HEK293 (cell line): ENCODE measurements at regions not wholly inside any gene's neighbourhood (a gene's known extent, or its start where the extent isn't known, plus 50 kb on each side); places are given as distances from the start of the nearest gene placed in this dataset.

ENCODE experiments used
- KLF1 ChIP-seq: fragments of 450-650 bp; formaldehyde crosslinking; IDR thresholded peaks from 2 replicates; pipeline ENCODE4 v1.5.1; 2016; ENCODE audit warnings: missing biosample characterization, missing genetic modification characterization
- KLF10 ChIP-seq: fragments of 450-650 bp; IDR thresholded peaks from 2 replicates; pipeline ENCODE4 v1.5.1; 2018; ENCODE audit warnings: missing biosample characterization, mild to moderate bottlenecking, missing genetic modification characterization
- KLF7 ChIP-seq: fragments of 450-650 bp; formaldehyde crosslinking; IDR thresholded peaks from 2 replicates; pipeline ENCODE4 v1.5.1; 2016; ENCODE audit warnings: missing biosample characterization, missing genetic modification characterization, borderline replicate concordance
- MZF1 ChIP-seq: fragments of 450-650 bp; formaldehyde crosslinking; IDR thresholded peaks from 2 replicates; pipeline ENCODE4 v1.5.1; 2017; ENCODE audit warnings: missing biosample characterization, missing genetic modification characterization, borderline replicate concordance
- PRDM1 ChIP-seq: fragments of 450-650 bp; formaldehyde crosslinking; IDR thresholded peaks from 2 replicates; pipeline ENCODE4; 2016; ENCODE audit warnings: missing biosample characterization, missing genetic modification characterization
- PRDM10 ChIP-seq: fragments of 450-650 bp; formaldehyde crosslinking; IDR thresholded peaks from 2 replicates; pipeline ENCODE4 v1.5.1; 2016; ENCODE audit warnings: missing biosample characterization, missing genetic modification characterization
- RBAK ChIP-seq: fragments of 450-650 bp; formaldehyde crosslinking; IDR thresholded peaks from 2 replicates; pipeline ENCODE4 v1.5.1; 2016; ENCODE audit warnings: missing biosample characterization, missing genetic modification characterization
- REST ChIP-seq: fragments of 450-650 bp; formaldehyde crosslinking; IDR thresholded peaks from 2 replicates; pipeline ENCODE4 v1.5.1; 2016; ENCODE audit warnings: missing biosample characterization, missing genetic modification characterization
- SETDB1 ChIP-seq: IDR thresholded peaks from one replicate; pipeline ENCODE4 v1.6.1; 2017; ENCODE audit warnings: mild to moderate bottlenecking, low read length, moderate library complexity, mixed read lengths; ENCODE audit not compliant: insufficient read length
- SP2 ChIP-seq: fragments of 450-650 bp; formaldehyde crosslinking; IDR thresholded peaks from 2 replicates; pipeline ENCODE4 v1.5.1; 2016; ENCODE audit warnings: missing biosample characterization, missing genetic modification characterization
- SP7 ChIP-seq: fragments of 450-650 bp; formaldehyde crosslinking; IDR thresholded peaks from 2 replicates; pipeline ENCODE4 v1.5.1; 2016; ENCODE audit warnings: missing biosample characterization, missing genetic modification characterization
- TRIM28 ChIP-seq: IDR thresholded peaks from 2 replicates; pipeline ENCODE4 v1.6.1; 2011; ENCODE audit warnings: low read length, control low read depth, borderline replicate concordance
- YY2 ChIP-seq: fragments of 450-650 bp; formaldehyde crosslinking; IDR thresholded peaks from 2 replicates; pipeline ENCODE4 v1.5.1; 2016; ENCODE audit warnings: missing biosample characterization, missing genetic modification characterization
- ZBTB1 ChIP-seq: fragments of 450-650 bp; formaldehyde crosslinking; IDR thresholded peaks from 2 replicates; pipeline ENCODE4 v1.5.1; 2016; ENCODE audit warnings: missing biosample characterization, missing genetic modification characterization
- ZBTB17 ChIP-seq: fragments of 450-650 bp; formaldehyde crosslinking; IDR thresholded peaks from 2 replicates; pipeline ENCODE4 v1.5.1; 2016; ENCODE audit warnings: missing biosample characterization, missing genetic modification characterization
- ZBTB26 ChIP-seq: fragments of 450-650 bp; formaldehyde crosslinking; optimal IDR thresholded peaks from 2 replicates; pipeline ENCODE3; 2016; ENCODE audit warnings: missing biosample characterization, mild to moderate bottlenecking, missing genetic modification characterization
- ZBTB48 ChIP-seq: fragments of 450-650 bp; formaldehyde crosslinking; IDR thresholded peaks from 2 replicates; pipeline ENCODE4 v1.5.1; 2016; ENCODE audit warnings: missing biosample characterization, missing genetic modification characterization
- ZBTB7A ChIP-seq: fragments of 450-650 bp; formaldehyde crosslinking; IDR thresholded peaks from 2 replicates; pipeline ENCODE4 v1.5.1; 2016; ENCODE audit warnings: low read depth, missing biosample characterization, missing genetic modification characterization
- ZFP37 ChIP-seq: fragments of 450-650 bp; formaldehyde crosslinking; IDR thresholded peaks from 2 replicates; pipeline ENCODE4 v1.5.1; 2016; ENCODE audit warnings: missing biosample characterization, missing genetic modification characterization
- ZNF175 ChIP-seq: fragments of 450-650 bp; formaldehyde crosslinking; IDR thresholded peaks from 2 replicates; pipeline ENCODE4 v1.5.1; 2016; ENCODE audit warnings: missing biosample characterization, missing genetic modification characterization
- ZNF266 ChIP-seq: fragments of 450-650 bp; formaldehyde crosslinking; IDR thresholded peaks from 2 replicates; pipeline ENCODE4 v1.5.1; 2016; ENCODE audit warnings: missing biosample characterization, missing genetic modification characterization, low read depth
- ZNF292 ChIP-seq: fragments of 450-650 bp; formaldehyde crosslinking; IDR thresholded peaks from 2 replicates; pipeline ENCODE4 v1.5.1; 2016; ENCODE audit warnings: low read depth, missing biosample characterization, missing genetic modification characterization, borderline replicate concordance
- ZNF423 ChIP-seq: fragments of 450-650 bp; formaldehyde crosslinking; IDR thresholded peaks from 2 replicates; pipeline ENCODE4 v1.5.1; 2016; ENCODE audit warnings: missing biosample characterization, missing genetic modification characterization
- ZNF426 ChIP-seq: fragments of 450-650 bp; formaldehyde crosslinking; IDR thresholded peaks from 2 replicates; pipeline ENCODE4 v1.5.1; 2017; ENCODE audit warnings: missing biosample characterization, missing genetic modification characterization, mild to moderate bottlenecking, inconsistent platforms, moderate library complexity
- ZNF501 ChIP-seq: fragments of 450-650 bp; formaldehyde crosslinking; IDR thresholded peaks from 2 replicates; pipeline ENCODE4 v1.5.1; 2016; ENCODE audit warnings: missing biosample characterization, missing genetic modification characterization
- ZNF529 ChIP-seq: fragments of 450-650 bp; formaldehyde crosslinking; IDR thresholded peaks from 2 replicates; pipeline ENCODE4 v1.5.1; 2017; ENCODE audit warnings: missing genetic modification characterization, missing biosample characterization; ENCODE audit not compliant: insufficient replicate concordance
- ZNF626 ChIP-seq: fragments of 450-650 bp; sonication (Bioruptor Pico); formaldehyde crosslinking; IDR thresholded peaks from 2 replicates; pipeline ENCODE4 v1.5.1; 2018; ENCODE audit warnings: missing biosample characterization, missing genetic modification characterization, inconsistent platforms
- ZNF658 ChIP-seq: fragments of 450-650 bp; formaldehyde crosslinking; IDR thresholded peaks from 2 replicates; pipeline ENCODE4; 2016; ENCODE audit warnings: missing biosample characterization, missing genetic modification characterization
- ZNF664 ChIP-seq: fragments of 450-650 bp; formaldehyde crosslinking; IDR thresholded peaks from 2 replicates; pipeline ENCODE4 v1.5.1; 2016; ENCODE audit warnings: missing biosample characterization, missing genetic modification characterization
- ZNF747 ChIP-seq: fragments of 450-650 bp; formaldehyde crosslinking; IDR thresholded peaks from 2 replicates; pipeline ENCODE4 v1.5.1; 2016; ENCODE audit warnings: missing biosample characterization, missing genetic modification characterization
- ZSCAN18 ChIP-seq: fragments of 450-650 bp; formaldehyde crosslinking; IDR thresholded peaks from 2 replicates; pipeline ENCODE4 v1.5.1; 2016; ENCODE audit warnings: missing biosample characterization, missing genetic modification characterization
- ZSCAN5A ChIP-seq: fragments of 450-650 bp; formaldehyde crosslinking; IDR thresholded peaks from 2 replicates; pipeline ENCODE4 v1.5.1; 2016; ENCODE audit warnings: missing biosample characterization, missing genetic modification characterization

- TF ChIP-seq KLF7: no peak
- TF ChIP-seq YY2 (tag by site-specific recombination): no peak
- TF ChIP-seq PRDM10 (tag by site-specific recombination): no peak
- no peak for TF ChIP-seq SP2 (tag by site-specific recombination)
- no peak for TF ChIP-seq REST
- no peak for TF ChIP-seq PRDM1 (tag by site-specific recombination)
- no peak for TF ChIP-seq ZNF175 (tag by site-specific recombination)
- TF ChIP-seq TRIM28: no peak
- TF ChIP-seq ZBTB1: 0 out of 2 replicates have a peak, but pooled peaks have one; percentile 19
- no peak for TF ChIP-seq ZNF426 (tag by site-specific recombination)
- TF ChIP-seq ZNF747 (tag by site-specific recombination): no peak
- TF ChIP-seq ZBTB17: peak; percentile 88
- TF ChIP-seq ZBTB7A (tag by site-specific recombination): no peak
- no peak for TF ChIP-seq ZNF626 (tag by site-specific recombination)
- TF ChIP-seq ZNF292 (tag by site-specific recombination): no peak
- TF ChIP-seq KLF10 (tag by site-specific recombination): 0 out of 2 replicates have a peak, but pooled peaks have one; percentile 24
- no peak for TF ChIP-seq ZBTB48 (tag by site-specific recombination)
- no peak for TF ChIP-seq ZBTB26 (tag by site-specific recombination)
- no peak for TF ChIP-seq ZNF266 (tag by site-specific recombination)
- no peak for TF ChIP-seq SETDB1
- no peak for TF ChIP-seq RBAK (tag by site-specific recombination)
- TF ChIP-seq ZSCAN5A (tag by site-specific recombination): 0 out of 2 replicates have a peak, but pooled peaks have one; percentile 21
- TF ChIP-seq ZNF423: no peak
- no peak for TF ChIP-seq ZSCAN18 (tag by site-specific recombination)
- TF ChIP-seq ZNF664 (tag by site-specific recombination): no peak
- no peak for TF ChIP-seq SP7
- TF ChIP-seq MZF1 (tag by site-specific recombination): no peak
- no peak for TF ChIP-seq KLF1 (tag by site-specific recombination)
- TF ChIP-seq ZFP37: no peak
- TF ChIP-seq ZNF658 (tag by site-specific recombination): no peak
- TF ChIP-seq ZNF529: no peak
- TF ChIP-seq ZNF501 (tag by site-specific recombination): no peak
Observed at GRCh38 chr10:20958764-20959163, 61.7 kb upstream of the NEBL start (continued).
